ENCODE measurements at regions not wholly inside any gene's neighbourhood (a gene's known extent, or its start where the extent isn't known, plus 50 kb on each side); places are given as distances from the start of the nearest gene placed in this dataset.
"Not testable (repeated sequence)": the region's sequence is repeated elsewhere in the genome, so short reads cannot be mapped to it uniquely, and the experiment has no call there.

DNA sequence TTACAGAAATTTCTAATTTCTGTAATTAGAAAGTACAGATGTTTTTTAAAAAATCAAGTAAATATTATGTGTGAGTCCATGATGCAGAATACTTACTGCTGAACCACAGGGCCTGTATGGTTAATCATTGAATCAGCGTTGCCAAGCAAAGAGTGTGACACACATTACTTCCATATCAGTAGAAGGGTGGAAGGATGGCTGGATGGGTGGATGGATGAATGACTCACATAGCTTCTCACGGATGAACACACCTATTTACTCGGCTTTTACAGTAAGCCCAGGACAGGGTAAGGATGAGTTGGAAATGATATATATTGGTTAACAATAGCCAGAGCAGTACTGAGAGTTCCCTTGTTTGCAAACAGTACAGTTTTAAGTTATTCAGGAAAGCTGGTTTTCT, 495.9 kb upstream of the RBFOX1 start:
- DNase-seq, result no peak

DNA sequence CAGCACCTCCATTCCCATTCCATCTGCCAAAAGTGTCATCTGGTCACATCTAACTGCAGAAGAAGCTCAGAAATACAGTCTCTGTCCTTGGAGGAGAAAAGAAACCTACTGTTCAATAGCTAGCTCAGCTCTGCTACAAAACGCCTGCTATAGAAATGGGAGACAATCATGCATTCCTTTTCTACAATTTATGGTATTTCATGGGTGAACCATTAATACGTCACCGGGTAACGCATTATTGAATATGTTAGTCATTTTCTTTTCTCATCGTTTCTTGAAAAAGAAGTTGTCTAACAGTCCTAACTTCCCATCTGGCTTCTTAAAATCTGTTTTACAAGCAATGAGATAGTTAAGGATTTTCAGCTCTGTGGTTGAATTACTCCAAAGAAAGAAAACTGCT, 496.7 kb upstream of the RBFOX1 start:
- no peak for DNase-seq

DNA sequence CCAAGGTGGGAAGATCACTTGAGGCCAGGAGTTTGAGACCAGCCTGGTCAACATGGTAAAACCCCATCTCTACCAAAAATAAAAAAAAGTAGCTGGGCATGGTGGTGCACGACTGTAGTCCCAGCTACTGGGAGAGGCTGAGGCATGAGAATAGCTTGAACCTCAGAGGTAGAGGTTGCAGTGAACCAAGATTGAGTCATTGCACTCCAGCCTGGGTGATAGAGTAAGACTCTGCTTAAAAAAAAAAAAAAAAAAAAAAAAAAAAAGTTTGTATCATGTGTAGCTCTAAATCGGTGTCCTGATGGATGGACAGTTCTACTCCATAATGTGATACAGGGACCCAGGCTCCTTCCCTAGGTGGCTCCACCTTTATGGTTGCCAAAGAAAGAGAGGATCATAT, 497.1 kb upstream of the RBFOX1 start:
- no peak for DNase-seq

DNA sequence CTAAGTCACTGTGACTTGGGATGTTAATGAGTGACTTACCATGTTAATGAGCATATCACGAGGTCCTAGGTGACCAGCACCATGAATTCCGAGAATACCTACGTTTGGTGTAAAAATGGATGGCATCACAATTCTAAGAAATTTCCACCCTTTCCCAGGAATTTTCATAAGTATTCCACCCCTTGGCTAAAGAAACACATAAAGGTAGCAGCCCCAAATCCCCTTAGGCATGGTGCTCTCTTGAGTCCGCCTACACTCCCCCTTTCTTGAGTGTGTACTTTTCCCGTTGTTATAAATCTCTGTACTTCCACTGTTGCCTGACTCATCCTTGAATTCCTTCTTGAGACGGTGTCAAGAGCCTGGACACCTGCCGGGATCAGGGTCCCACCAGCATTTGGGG, 504.0 kb upstream of the RBFOX1 start:
- no peak for DNase-seq

GRCh38 chr16:6827931-6828330, 504.7 kb upstream of the RBFOX1 start:
- no peak for DNase-seq

GRCh38 chr16:6827267-6827666, 505.4 kb upstream of the RBFOX1 start:
- no peak for DNase-seq

DNA sequence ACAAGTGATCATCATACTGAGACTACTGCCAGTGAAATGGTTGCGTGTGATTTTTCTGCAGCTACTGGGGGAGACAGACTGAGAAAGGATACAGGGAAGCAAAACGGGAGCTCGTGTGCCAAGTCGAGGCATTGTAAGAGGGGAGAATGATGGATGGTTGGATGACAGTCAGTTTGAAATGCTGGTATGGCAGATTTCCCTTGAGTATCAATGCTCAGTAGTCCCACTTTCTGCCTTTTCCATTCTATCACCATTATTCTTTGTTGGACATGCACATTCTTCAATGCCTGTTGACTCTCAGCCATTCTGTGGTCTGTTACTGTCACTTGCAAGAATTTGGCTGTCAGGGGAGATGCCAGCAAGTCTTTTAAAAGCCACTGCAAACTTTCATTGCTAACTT, 510.6 kb upstream of the RBFOX1 start:
- DNase-seq, result no peak

- no peak for DNase-seq
These were observed 528.2 kb upstream of the RBFOX1 start for GRCh38 chr16:6804461-6804860.

GRCh38 chr16:6803176-6803575, 529.5 kb upstream of the RBFOX1 start:
- DNase-seq, result no peak

DNA sequence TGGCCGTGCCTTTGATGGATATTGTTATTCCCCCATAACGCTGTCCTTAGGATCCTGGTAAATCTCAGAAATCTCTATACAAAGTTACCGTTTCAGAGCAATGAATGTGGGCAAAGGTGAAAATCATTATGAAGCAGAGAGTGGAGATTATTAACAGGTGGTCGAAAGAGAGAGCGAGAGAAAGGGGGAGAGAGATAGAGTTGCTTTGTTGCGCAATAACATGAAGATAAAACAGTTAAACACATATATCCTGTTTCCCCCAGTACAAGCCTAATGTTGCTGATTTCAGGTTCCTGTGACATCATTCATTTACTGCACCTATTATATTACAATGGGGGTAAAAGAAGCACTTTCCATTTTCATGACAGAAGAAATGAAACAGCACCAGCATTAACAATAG, 535.4 kb upstream of the RBFOX1 start:
- no peak for DNase-seq

- no peak for DNase-seq
These were observed 555.0 kb upstream of the RBFOX1 start for GRCh38 chr16:6777624-6778023.

- DNase-seq, result no peak
These were observed 556.9 kb upstream of the RBFOX1 start for GRCh38 chr16:6775712-6776111.

DNA sequence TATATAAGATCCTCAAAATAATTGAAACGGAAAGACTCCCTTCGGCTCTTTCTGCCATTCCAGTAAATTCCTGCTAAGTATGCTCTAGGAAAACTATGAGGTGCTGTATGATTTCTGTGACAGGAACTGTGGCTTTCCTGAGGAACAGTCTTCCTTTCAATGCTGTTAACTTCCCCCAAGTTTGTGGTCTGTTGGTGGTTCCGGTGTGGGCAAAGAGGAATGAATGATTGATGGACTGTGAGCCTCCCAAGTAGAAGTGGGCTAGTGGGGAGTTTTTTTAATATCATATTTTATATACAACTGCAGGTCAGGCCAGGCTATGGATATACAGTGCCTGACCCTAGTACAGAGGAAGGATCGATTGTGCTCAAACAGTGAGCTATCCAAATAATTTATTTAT, 560.7 kb upstream of the RBFOX1 start:
- no peak for DNase-seq

GRCh38 chr16:6753553-6753952, 579.1 kb upstream of the RBFOX1 start:
- DNase-seq, result no peak

- no peak for DNase-seq
These were observed 581.5 kb upstream of the RBFOX1 start for GRCh38 chr16:6751191-6751590.

DNA sequence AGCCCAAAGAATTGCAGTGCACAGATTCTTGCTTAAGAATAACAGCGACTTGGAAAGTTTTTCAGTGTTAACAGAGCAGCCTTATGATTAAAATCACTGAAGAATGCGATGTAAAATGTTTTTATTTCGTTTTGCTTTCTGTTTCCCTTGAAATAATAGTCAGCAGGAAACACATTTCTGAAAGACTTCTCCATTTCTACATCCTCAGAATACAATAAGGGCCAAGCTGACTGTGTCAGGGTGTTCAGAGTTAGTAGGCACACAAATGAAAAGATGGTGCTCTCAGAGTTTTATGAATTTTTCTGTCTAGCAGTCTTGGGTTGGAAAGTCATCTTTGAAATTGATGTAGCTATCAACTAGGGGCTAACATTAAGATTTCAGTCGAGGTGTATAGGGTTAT, 582.9 kb upstream of the RBFOX1 start:
- DNase-seq, result no peak

DNA sequence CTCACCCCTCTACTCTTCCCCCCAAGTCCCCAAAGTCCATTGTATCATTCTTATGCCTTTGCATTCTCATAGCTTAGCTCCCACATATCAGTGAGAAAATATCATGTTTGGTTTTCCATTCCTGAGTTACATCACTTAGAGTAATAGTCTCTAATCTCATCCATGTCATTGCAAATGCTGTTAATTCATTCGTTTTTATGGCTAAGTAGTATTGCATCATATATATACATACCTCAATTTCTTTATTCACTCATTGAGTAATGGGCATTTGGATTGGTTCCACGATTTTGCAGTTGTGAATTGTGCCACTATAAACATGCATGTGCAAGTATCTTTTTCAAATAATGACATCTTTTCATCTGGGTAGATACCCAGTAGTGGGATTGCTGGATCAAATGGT, 596.3 kb upstream of the RBFOX1 start:
- not testable (repeated sequence) for DNase-seq

DNA sequence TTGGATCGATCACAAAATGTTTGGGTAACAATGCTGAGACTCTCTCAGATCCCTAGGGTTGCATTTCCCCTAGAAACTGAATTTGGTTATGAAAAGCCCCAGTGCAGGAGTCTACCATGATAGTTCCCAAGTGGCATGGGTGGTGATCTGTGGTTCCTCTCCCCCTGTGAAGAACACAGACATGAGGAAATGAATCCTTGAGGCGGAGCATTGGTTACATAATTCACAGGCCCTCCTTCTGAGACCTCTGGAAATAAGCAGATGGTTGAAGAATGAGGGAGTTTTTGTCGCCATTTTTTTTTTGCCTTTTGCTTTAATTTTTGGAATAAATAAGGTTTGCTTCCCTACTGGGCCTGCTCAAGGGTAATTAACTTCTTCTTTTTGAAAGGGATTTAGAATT, 597.0 kb upstream of the RBFOX1 start:
- no peak for DNase-seq

GRCh38 chr16:6732166-6732565, 600.5 kb upstream of the RBFOX1 start:
- no peak for DNase-seq

DNA sequence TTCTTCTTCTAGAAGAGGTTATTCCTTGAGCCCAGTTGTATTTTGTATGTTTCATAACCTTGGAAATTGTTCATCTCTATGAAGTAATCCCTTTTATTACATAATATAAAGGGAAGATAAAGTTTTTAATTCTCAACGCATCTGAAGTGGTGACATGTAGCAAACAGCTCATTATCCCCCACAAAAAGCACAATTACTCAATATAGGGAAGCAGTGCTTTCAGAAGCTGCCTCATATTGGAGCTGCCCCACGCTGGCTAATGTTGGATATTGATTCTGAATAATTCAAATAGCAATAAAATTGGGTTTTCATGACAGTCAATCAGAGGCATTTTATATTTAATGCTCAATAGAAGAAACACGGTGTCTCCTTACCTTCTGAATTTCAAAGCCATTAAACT, 604.3 kb upstream of the RBFOX1 start:
- no peak for DNase-seq

DNA sequence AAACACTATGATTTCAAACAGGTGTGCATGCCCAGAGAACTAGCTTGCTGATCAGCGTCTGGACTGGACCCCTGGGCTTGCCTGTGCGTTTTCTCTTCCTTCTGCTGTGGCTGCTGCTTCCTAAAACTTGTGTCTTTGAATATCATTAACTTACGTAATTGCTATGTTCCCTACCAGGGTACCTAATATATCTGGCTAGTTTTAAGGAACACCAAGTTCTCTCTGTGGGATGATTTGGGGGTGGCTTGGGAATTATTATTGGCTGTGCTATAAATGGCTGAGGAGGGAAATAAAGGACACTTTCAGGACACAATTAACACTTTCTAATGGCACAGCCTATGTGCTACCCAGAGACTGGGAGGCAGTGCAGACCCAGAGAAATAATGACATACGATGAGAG, 606.0 kb upstream of the RBFOX1 start:
- DNase-seq, result no peak

- DNase-seq, result no peak
These were observed 606.9 kb upstream of the RBFOX1 start for GRCh38 chr16:6725634-6726331.

DNA sequence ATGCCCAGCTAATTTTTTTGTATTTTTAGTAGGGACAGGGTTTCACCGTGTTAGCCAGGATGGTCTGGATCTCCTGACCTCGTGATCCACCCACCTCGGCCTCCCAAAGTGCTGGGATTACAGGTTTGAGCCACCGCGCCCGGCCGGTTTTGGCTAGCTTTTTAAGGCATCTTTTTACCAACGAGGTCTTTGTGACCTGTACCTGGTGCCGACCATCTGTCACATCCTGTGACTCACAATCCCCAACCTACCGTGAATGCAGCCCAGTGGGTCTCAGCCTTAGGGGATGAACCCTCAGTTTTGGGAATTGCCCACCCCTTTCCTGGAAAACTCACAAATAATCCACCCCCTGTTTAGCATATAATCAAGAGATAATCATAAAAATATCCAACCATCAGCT, 607.4 kb upstream of the RBFOX1 start:
- not testable (repeated sequence) for DNase-seq

- DNase-seq, result no peak
These were observed 609.9 kb upstream of the RBFOX1 start for GRCh38 chr16:6722786-6723185.

DNA sequence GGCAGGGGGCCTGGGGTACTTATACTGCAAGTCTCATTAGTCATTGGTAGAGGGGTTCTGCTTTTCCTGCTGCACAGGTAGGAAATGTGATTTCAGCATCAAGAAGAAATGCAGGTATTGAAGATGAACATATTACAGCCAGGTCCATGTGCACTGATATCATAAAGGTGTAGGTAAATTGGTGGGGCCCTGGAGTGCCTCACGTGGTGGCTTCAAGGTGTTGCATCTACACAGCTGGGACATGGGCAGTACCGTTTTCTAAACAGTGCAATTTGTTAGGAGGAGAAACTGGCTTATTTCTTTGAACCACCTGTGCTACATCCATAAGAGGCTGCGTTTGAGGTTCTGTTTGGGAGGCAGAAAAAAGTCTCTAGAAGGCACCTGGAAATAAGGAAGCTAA, 618.1 kb upstream of the RBFOX1 start:
- no peak for DNase-seq

DNA sequence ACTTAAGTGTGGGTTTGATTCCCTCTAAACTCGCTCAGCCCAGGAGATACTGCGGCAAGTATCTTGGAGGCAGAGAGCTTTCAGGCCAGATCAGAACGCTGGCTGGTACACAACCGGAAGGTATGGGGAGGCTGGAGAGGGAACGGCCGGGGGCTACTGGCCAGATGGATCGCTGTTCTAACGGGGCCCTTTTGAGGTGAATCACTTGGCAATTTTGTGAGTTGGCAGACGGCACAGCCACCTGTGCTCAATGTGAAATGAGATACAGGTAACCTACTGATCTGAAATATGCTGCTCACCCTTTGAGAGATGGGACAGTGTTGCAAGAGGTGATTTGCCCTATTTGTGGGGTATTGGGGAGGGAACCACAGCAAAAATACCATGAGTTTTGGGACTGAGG, 622.9 kb upstream of the RBFOX1 start:
- DNase-seq, result no peak
